Epithelial cell of esophagus (primary cell): ENCODE measurements at regions not wholly inside any gene's neighbourhood (a gene's known extent, or its start where the extent isn't known, plus 50 kb on each side); places are given as distances from the start of the nearest gene placed in this dataset.
A peak's percentile ranks its signal among the peaks of the same experiment; 100 is the strongest.

Experiments
- DNase-seq: peaks from one replicate; pipeline ENCODE4 v3.0.0; 2010; ENCODE audit warnings: low read depth
- H3K4me3 ChIP-seq: 2 replicates; pipeline ENCODE4 v1.5.1; 2011; ENCODE audit warnings: mild to moderate bottlenecking, low read length, control low read depth
- TF ChIP-seq, protein P1 (sequence below): IDR thresholded peaks from 2 replicates; pipeline ENCODE4 v1.5.1; 2011; ENCODE audit warnings: low read depth, mild to moderate bottlenecking, low read length, control low read depth, inconsistent platforms; ENCODE audit not compliant: insufficient read depth; ENCODE audit errors: missing control alignments

DNA sequence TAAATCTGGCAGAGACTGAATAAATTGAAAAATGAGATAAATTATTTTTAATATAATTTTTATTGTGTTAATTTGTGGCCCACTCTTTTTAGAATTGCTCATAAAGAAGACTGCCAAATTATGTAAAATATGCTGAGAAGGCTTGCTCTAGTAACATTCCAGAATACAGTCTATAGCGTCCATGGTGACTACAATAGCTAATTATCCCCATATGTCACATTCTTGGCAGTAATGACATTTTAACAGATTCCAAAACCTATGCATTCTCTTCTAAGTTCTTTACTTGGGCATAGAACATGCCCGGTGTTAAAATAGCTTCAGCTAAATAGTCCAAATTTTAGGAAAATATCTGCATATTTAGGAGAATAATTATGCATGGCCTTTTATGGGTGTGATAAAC lies 697.0 kb upstream of the SEMA6A start:
- TF ChIP-seq, protein P1, sequence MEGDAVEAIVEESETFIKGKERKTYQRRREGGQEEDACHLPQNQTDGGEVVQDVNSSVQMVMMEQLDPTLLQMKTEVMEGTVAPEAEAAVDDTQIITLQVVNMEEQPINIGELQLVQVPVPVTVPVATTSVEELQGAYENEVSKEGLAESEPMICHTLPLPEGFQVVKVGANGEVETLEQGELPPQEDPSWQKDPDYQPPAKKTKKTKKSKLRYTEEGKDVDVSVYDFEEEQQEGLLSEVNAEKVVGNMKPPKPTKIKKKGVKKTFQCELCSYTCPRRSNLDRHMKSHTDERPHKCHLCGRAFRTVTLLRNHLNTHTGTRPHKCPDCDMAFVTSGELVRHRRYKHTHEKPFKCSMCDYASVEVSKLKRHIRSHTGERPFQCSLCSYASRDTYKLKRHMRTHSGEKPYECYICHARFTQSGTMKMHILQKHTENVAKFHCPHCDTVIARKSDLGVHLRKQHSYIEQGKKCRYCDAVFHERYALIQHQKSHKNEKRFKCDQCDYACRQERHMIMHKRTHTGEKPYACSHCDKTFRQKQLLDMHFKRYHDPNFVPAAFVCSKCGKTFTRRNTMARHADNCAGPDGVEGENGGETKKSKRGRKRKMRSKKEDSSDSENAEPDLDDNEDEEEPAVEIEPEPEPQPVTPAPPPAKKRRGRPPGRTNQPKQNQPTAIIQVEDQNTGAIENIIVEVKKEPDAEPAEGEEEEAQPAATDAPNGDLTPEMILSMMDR = no peak
- H3K4me3 ChIP-seq = no peak overlapping the region
- no peak for DNase-seq

DNA sequence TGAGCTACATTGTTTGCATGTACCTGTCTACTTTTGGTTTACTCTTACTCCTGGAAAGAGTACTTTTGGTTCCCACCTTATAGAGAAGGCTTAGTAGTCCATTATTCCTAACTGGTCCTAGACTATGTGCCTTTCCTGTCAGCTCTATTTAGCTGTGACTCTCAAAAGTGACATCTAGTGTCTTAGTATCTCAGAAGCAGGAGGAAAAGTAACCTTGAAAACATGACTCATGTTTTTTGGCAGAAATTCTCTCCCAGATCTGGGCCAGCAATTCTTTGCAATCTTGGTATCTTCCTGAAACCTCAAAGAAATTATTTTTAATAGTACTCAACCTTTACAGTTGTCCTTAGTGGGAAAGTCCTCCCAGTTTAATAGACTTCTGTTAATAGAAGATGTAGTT lies 691.7 kb upstream of the SEMA6A start:
- TF ChIP-seq, protein P1 = no peak
- no peak overlapping the region for H3K4me3 ChIP-seq
- peak; percentile 13 for DNase-seq

- DNase-seq = no peak
- no peak overlapping the region for H3K4me3 ChIP-seq
- TF ChIP-seq, protein P1 = no peak
Observed at GRCh38 chr5:117263231-117263630, 688.6 kb upstream of the SEMA6A start.

GRCh38 chr5:117262572-117263131 lies 688.0 kb upstream of the SEMA6A start:
- TF ChIP-seq, protein P1 = no peak
- DNase-seq = peak; percentile 51
- no peak overlapping the region for H3K4me3 ChIP-seq

DNA sequence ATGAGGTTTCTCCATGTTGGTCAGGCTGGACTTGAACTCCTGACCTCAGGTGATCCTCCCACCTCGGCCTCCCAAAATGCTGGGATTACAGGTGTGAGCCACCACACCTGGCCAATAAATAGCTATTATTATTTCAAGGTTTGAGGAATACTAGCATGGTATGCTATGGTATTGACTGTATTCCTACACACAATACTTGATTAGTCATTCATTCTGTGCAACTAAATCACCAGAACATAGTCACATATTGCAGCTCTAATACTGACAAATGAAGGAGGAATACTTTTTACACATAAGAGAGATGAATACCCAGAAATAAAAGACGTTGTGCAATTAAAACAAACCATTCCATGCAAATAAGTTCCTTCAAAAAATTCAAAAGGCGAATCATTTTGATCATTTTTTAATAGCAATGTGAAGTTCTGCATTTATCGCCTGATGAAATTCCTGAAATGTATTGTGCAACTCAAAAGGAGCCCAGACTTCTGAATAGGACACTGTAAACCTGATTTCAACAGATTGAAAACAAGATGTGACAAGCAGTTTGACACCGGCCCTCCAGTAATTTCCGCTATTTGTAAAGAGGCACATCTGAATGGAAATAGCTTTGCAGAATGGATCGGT lies 687.4 kb upstream of the SEMA6A start:
- TF ChIP-seq, protein P1 = no peak
- no peak overlapping the region for H3K4me3 ChIP-seq
- DNase-seq = peak; percentile 78

GRCh38 chr5:117255211-117256027 lies 680.8 kb upstream of the SEMA6A start:
- DNase-seq = no peak
- H3K4me3 ChIP-seq = no peak overlapping the region
- TF ChIP-seq, protein P1 = no peak
